Erythroblast (primary cell): ENCODE measurements at regions not wholly inside any gene's neighbourhood (a gene's known extent, or its start where the extent isn't known, plus 50 kb on each side); places are given as distances from the start of the nearest gene placed in this dataset.

Experiments
- GATA1 ChIP-seq: IDR thresholded peaks from 2 replicates; pipeline ENCODE4 v1.6.1; 2011; ENCODE audit warnings: low read depth, mild to moderate bottlenecking, control low read depth, low read length, moderate library complexity
- POLR2A ChIP-seq: IDR thresholded peaks from 2 replicates; pipeline ENCODE4 v1.6.1; 2011; ENCODE audit warnings: mild to moderate bottlenecking, low read length

DNA sequence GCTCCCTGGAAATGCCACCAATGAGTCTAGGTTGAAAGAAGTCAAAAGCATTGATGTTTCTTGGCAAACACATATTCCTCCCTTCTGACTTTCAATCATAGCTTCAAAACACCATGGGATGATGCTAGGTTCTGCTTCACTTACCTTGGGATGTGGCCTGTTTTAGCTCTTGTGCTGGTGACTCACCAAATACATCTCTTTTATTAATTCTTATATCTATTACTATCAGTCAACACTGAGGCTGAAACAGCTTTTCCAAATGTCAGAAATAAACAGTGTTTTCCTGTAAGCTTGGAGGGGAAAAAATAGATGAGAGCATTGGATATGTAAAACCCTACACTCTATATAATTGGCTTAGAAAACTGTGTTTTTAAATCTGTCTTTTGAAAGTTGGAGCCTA lies 245.4 kb upstream of the NREP start:
- TF ChIP-seq POLR2A (no peak), GATA1 (no peak)
